DOHH2 (cell line): ENCODE measurements at regions not wholly inside any gene's neighbourhood (a gene's known extent, or its start where the extent isn't known, plus 50 kb on each side); places are given as distances from the start of the nearest gene placed in this dataset.
A peak's percentile ranks its signal among the peaks of the same experiment; 100 is the strongest.

Source experiments
- H3F3A ChIP-seq: fragments of 200-600 bp; sonication (generic), shearing (Covaris generic); 2 replicates; pipeline ENCODE4 v1.6.0; 2016; ENCODE audit warnings: antibody characterized with exemption, mild to moderate bottlenecking; ENCODE audit not compliant: control insufficient read depth, insufficient read depth
- H3K27ac ChIP-seq: fragments of 200-600 bp; sonication (generic); 2 replicates; pipeline ENCODE4 v1.5.1; 2014; ENCODE audit warnings: low read depth, mild to moderate bottlenecking, low read length, moderate library complexity
- H3K27me3 ChIP-seq: fragments of 200-600 bp; sonication (generic); 2 replicates; pipeline ENCODE4 v1.6.1; 2014; ENCODE audit warnings: mild to moderate bottlenecking, low read length, mixed read lengths; ENCODE audit not compliant: control insufficient read depth
- H3K36me3 ChIP-seq: fragments of 200-600 bp; sonication (generic); 2 replicates; pipeline ENCODE4 v1.6.1; 2014; ENCODE audit warnings: mild to moderate bottlenecking, low read length, moderate library complexity, mixed read lengths; ENCODE audit not compliant: control insufficient read depth
- H3K4me1 ChIP-seq: fragments of 200-600 bp; sonication (generic); 2 replicates; pipeline ENCODE4 v1.6.1; 2014; ENCODE audit warnings: mild to moderate bottlenecking, low read length, mixed read lengths; ENCODE audit not compliant: control insufficient read depth
- H3K4me2 ChIP-seq: fragments of 200-600 bp; sonication (generic); 2 replicates; pipeline ENCODE4 v1.6.0; 2014; ENCODE audit warnings: mild to moderate bottlenecking, low read length, moderate library complexity
- H3K4me3 ChIP-seq: fragments of 200-600 bp; sonication (generic); 2 replicates; pipeline ENCODE4 v1.5.1; 2014; ENCODE audit warnings: mild to moderate bottlenecking, low read length, mixed read lengths
- H3K79me2 ChIP-seq: fragments of 200-600 bp; sonication (generic); 2 replicates; pipeline ENCODE4 v1.6.1; 2014; ENCODE audit warnings: mild to moderate bottlenecking, low read length, mixed read lengths; ENCODE audit not compliant: control insufficient read depth
- H3K9me2 ChIP-seq: fragments of 200-600 bp; sonication (generic); replicated peaks from 2 replicates; pipeline ENCODE4 v1.6.1; 2014; ENCODE audit warnings: mild to moderate bottlenecking, low read length, mixed read lengths; ENCODE audit not compliant: control insufficient read depth
- H3K9me3 ChIP-seq: fragments of 200-600 bp; sonication (generic); 2 replicates; pipeline ENCODE4 v1.6.1; 2014; ENCODE audit warnings: antibody characterized with exemption, low read length, mixed read lengths; ENCODE audit not compliant: control insufficient read depth, insufficient read depth
- H4K20me1 ChIP-seq: fragments of 200-600 bp; sonication (generic); 2 replicates; pipeline ENCODE4 v1.6.0; 2014; ENCODE audit warnings: low read depth, mild to moderate bottlenecking, antibody characterized with exemption, low read length, moderate library complexity; ENCODE audit not compliant: control insufficient read depth, insufficient read depth
- CTCF ChIP-seq: fragments of 200-600 bp; sonication (generic); IDR thresholded peaks from one replicate; pipeline ENCODE4 v1.5.1; 2014; ENCODE audit warnings: antibody characterized with exemption, mild to moderate bottlenecking, low read depth, low read length; ENCODE audit not compliant: poor library complexity, severe bottlenecking
- EZH2phosphoT487 ChIP-seq: fragments of 200-600 bp; sonication (generic); IDR thresholded peaks from 2 replicates; pipeline ENCODE4 v1.6.1; 2017; ENCODE audit warnings: borderline replicate concordance, mild to moderate bottlenecking, antibody characterized with exemption, low read length, moderate library complexity, mixed read lengths

GRCh38 chr4:56112377-56112776, 163.6 kb downstream of the CEP135 start:
- H4K20me1 ChIP-seq: no peaks in the 10 kb centered on the region; the same call in 1 of the 2 replicates
- H3K79me2 ChIP-seq: no peaks in the 10 kb centered on the region
- H3K36me3 ChIP-seq: no peaks in the 10 kb centered on the region
- no peak overlapping the region for H3K27ac ChIP-seq
- H3K4me3 ChIP-seq: no peak overlapping the region
- no peaks in the 10 kb centered on the region for H3K9me3 ChIP-seq
- H3K4me1 ChIP-seq: peaks cover 20% of the 10 kb centered on the region
- H3F3A ChIP-seq: no peaks in the 10 kb centered on the region
- H3K27me3 ChIP-seq: no peaks in the 10 kb centered on the region
- H3K4me2 ChIP-seq: no peak overlapping the region
- TF ChIP-seq EZH2phosphoT487 (no peak), CTCF (peak; percentile 14)
- H3K9me2 ChIP-seq: no peaks in the 10 kb centered on the region

- H3K4me2 ChIP-seq: no peak overlapping the region
- H3K36me3 ChIP-seq: no peaks in the 10 kb centered on the region
- H3K9me2 ChIP-seq: no peaks in the 10 kb centered on the region
- H3K4me3 ChIP-seq: no peak overlapping the region
- H3K9me3 ChIP-seq: no peaks in the 10 kb centered on the region
- H3K79me2 ChIP-seq: no peaks in the 10 kb centered on the region; the same call in 1 of the 2 replicates
- H3F3A ChIP-seq: no peaks in the 10 kb centered on the region
- H3K4me1 ChIP-seq: no peaks in the 10 kb centered on the region
- H3K27ac ChIP-seq: no peak overlapping the region
- TF ChIP-seq EZH2phosphoT487: no peak
- no peak for TF ChIP-seq CTCF
- no peaks in the 10 kb centered on the region for H3K27me3 ChIP-seq
- H4K20me1 ChIP-seq: no peaks in the 10 kb centered on the region
Measured at GRCh38 chr4:56106180-56107147, 157.7 kb downstream of the CEP135 start.

GRCh38 chr4:56104188-56104587, 155.4 kb downstream of the CEP135 start:
- H3K27me3 ChIP-seq: no peaks in the 10 kb centered on the region
- no peak overlapping the region for H3K27ac ChIP-seq

More at GRCh38 chr4:56104188-56104587, 155.4 kb downstream of the CEP135 start:
- Histone ChIP-seq H3K4me1 (no peaks in the 10 kb centered on the region), H4K20me1 (no peaks in the 10 kb centered on the region), H3K4me3 (no peak overlapping the region), H3K9me3 (no peaks in the 10 kb centered on the region), H3F3A (no peaks in the 10 kb centered on the region), H3K4me2 (no peak overlapping the region), H3K36me3 (no peaks in the 10 kb centered on the region), H3K9me2 (no peaks in the 10 kb centered on the region), H3K79me2 (no peaks in the 10 kb centered on the region; the same call in 1 of the 2 replicates)
- TF ChIP-seq CTCF: no peak
- TF ChIP-seq EZH2phosphoT487: no peak
